ENCODE measurements at regions not wholly inside any gene's neighbourhood (a gene's known extent, or its start where the extent isn't known, plus 50 kb on each side); places are given as distances from the start of the nearest gene placed in this dataset.

- DNase-seq (ENCODE audit: low read depth in 1 of 2, low spot score in 1 of 2), result no peak
These were observed 105.5 kb downstream of the LYPLAL1 start for GRCh38 chr1:219279017-219279770.

GRCh38 chr1:219278288-219278687 is 104.6 kb downstream of the LYPLAL1 start:
- no peak for DNase-seq (ENCODE audit: low read depth in 1 of 2, low spot score in 1 of 2)

- no peak for DNase-seq (ENCODE audit: low read depth in 1 of 2, low spot score in 1 of 2)
These were observed 103.8 kb downstream of the LYPLAL1 start for GRCh38 chr1:219277304-219278105.

GRCh38 chr1:219276049-219276738 is 102.5 kb downstream of the LYPLAL1 start:
- DNase-seq (ENCODE audit: low read depth in 1 of 2, low spot score in 1 of 2), result no peak

- DNase-seq (ENCODE audit: low read depth in 1 of 2, low spot score in 1 of 2), result no peak
These were observed 99.5 kb downstream of the LYPLAL1 start for GRCh38 chr1:219273088-219273686.

- no peak for DNase-seq (ENCODE audit: low read depth in 1 of 2, low spot score in 1 of 2)
These were observed 98.3 kb downstream of the LYPLAL1 start for GRCh38 chr1:219271818-219272535.

- DNase-seq (ENCODE audit: low read depth in 1 of 2, low spot score in 1 of 2), result no peak
These were observed 95.5 kb downstream of the LYPLAL1 start for GRCh38 chr1:219269171-219269570.

- DNase-seq (ENCODE audit: low read depth in 1 of 2, low spot score in 1 of 2), result no peak
These were observed 92.8 kb downstream of the LYPLAL1 start for GRCh38 chr1:219266524-219266923.

GRCh38 chr1:219265026-219265515 is 91.4 kb downstream of the LYPLAL1 start:
- DNase-seq (ENCODE audit: low read depth in 1 of 2, low spot score in 1 of 2), result no peak

GRCh38 chr1:219264561-219264960 is 90.9 kb downstream of the LYPLAL1 start:
- DNase-seq (ENCODE audit: low read depth in 1 of 2, low spot score in 1 of 2), result no peak

Measured in activated CD4-positive, alpha-beta T cell treated with anti-CD3 and anti-CD28 coated beads, Interleukin-2, amount 50 U/mL, for 24 hours (primary cell).